HG02885 (cell line): ENCODE measurements at regions not wholly inside any gene's neighbourhood (a gene's known extent, or its start where the extent isn't known, plus 50 kb on each side); places are given as distances from the start of the nearest gene placed in this dataset.

Source experiments
- ATAC-seq: cut with Tn5 transposase; IDR thresholded peaks from one replicate; pipeline ENCODE4 v1.9.1; 2021; ENCODE audit warnings: mild to moderate bottlenecking; ENCODE audit not compliant: unreplicated experiment, poor library complexity

DNA sequence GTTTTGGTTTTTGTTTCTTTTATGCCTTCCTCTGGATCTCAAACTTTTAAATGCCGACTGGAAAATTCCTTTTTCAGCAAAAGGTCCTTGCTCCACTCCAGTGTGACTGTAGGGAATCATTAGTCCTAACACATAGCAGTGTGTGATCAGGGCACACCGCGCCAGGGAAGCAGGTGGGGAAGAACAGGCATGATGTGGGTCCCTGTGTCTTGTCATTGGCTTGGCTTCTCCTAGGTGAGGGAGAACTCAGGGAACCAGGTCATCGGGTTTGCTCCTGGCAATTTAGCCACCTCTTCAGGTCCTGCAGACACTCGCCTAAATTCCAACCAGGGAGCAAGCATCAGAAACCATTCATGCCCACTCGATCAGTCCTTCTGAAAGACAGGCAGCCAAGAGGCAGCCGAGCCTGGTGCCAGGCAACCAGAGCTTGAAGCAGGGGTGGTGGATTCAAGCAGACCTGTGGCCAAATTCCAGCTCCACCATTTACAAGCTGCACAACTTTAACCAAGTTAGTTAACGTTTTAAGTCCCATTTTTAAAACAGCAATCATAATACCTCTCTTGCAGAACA lies 514.2 kb downstream of the BNC2 start:
- no peak for ATAC-seq

DNA sequence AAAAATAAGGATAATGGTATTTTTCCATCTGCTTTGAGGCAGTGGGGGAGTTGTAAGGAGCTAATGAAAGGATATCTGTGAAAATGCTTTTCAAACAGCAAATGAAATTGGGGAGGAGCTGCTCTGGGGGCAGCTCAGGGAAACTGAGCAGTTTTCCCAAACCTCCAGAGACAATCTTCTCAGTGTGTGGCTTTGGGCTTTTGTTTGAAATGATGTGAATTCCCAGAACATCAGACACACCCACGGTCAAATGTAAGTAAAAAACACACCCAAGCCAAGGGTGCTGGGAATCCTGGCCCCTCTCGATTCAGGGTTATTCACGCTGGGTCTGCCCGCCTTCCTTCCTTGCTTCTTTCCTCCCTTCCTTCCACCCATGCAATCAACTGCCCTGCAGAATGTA lies 512.6 kb downstream of the BNC2 start:
- no peak for ATAC-seq

DNA sequence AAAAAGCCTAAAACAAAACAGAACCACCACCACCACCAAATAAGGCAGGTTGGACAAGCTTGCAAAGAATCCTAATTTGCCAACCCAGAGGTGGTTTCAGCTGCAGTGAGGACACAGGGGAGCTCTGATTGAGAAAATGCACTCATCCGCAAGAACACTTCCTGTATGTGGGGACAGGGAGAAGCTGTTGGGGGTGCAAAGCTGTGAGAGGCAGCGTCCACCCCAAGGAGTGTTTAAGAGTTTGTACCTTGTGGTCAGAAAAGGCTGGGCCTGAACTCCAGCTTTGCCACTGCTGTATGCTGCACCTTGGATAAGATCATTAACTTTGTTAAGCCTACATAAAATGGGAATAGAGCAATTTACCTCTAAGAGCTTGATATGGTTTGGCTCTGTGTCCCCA lies 511.7 kb downstream of the BNC2 start:
- ATAC-seq = no peak
